Nephron (organoid): ENCODE measurements at regions not wholly inside any gene's neighbourhood (a gene's known extent, or its start where the extent isn't known, plus 50 kb on each side); places are given as distances from the start of the nearest gene placed in this dataset.

Source experiments
- H3K27ac Mint-ChIP-seq, 3 experiments: 2 replicates each; pipeline ENCODE4 v1.8.0; 2020; ENCODE audit warnings: mixed read lengths in 3 of 3, mild to moderate bottlenecking in 2 of 3, moderate library complexity in 1 of 3
- H3K27me3 Mint-ChIP-seq: 2 replicates; pipeline ENCODE4 v1.8.0; 2021; ENCODE audit warnings: low read depth, mild to moderate bottlenecking, moderate library complexity, mixed read lengths
- H3K36me3 Mint-ChIP-seq: 2 replicates; pipeline ENCODE4 v1.8.0; 2020; ENCODE audit warnings: low read depth, mixed read lengths
- H3K4me1 Mint-ChIP-seq: 2 replicates; pipeline ENCODE4 v1.8.0; 2020; ENCODE audit warnings: mixed read lengths
- H3K4me3 Mint-ChIP-seq, 3 experiments: 2 replicates each; pipeline ENCODE4 v1.8.0; 2020; ENCODE audit warnings: mild to moderate bottlenecking in 3 of 3, mixed read lengths in 3 of 3, moderate library complexity in 2 of 3
- H3K9me3 Mint-ChIP-seq: 2 replicates; pipeline ENCODE4 v1.8.0; 2020; ENCODE audit warnings: mixed read lengths
- CTCF ChIP-seq, 3 experiments: fragments of 200-600 bp; sonication (generic); IDR thresholded peaks; one replicate each; pipeline ENCODE4 v1.5.0; 2021; ENCODE audit warnings: antibody characterized with exemption in 3 of 3; ENCODE audit not compliant: unreplicated experiment in 3 of 3

GRCh38 chr1:239253032-239253431, 133.3 kb upstream of the CHRM3 start:
- no peaks in the 10 kb centered on the region for H3K36me3 Mint-ChIP-seq
- peaks cover 13% of the 10 kb centered on the region for H3K9me3 Mint-ChIP-seq
- no peaks in the 10 kb centered on the region for H3K27me3 Mint-ChIP-seq
- H3K4me3 Mint-ChIP-seq: no peak overlapping the region
- no peak for TF ChIP-seq CTCF (IDR thresholded peaks at IDR 0.05; ENCODE audit: unreplicated experiment in 3 of 3)
- no peaks in the 10 kb centered on the region for H3K4me1 Mint-ChIP-seq
- H3K27ac Mint-ChIP-seq: no peak overlapping the region

GRCh38 chr1:239250353-239251035, 135.9 kb upstream of the CHRM3 start:
- no peaks in the 10 kb centered on the region for H3K9me3 Mint-ChIP-seq
- no peaks in the 10 kb centered on the region for H3K27me3 Mint-ChIP-seq
- H3K4me1 Mint-ChIP-seq: no peaks in the 10 kb centered on the region
- no peak overlapping the region for H3K4me3 Mint-ChIP-seq
- no peaks in the 10 kb centered on the region for H3K36me3 Mint-ChIP-seq
- no peak overlapping the region for H3K27ac Mint-ChIP-seq
- TF ChIP-seq CTCF (IDR thresholded peaks at IDR 0.05; ENCODE audit: unreplicated experiment in 3 of 3): no peak

- Mint-ChIP-seq H3K27ac (no peak overlapping the region), H3K36me3 (no peaks in the 10 kb centered on the region), H3K4me1 (no peaks in the 10 kb centered on the region), H3K4me3 (no peak overlapping the region), H3K9me3 (no peaks in the 10 kb centered on the region), H3K27me3 (no peaks in the 10 kb centered on the region)
- TF ChIP-seq CTCF (IDR thresholded peaks at IDR 0.05; ENCODE audit: unreplicated experiment in 3 of 3): no peak
Observed at GRCh38 chr1:239247285-239247684, 139.1 kb upstream of the CHRM3 start.

- no peak overlapping the region for H3K4me3 Mint-ChIP-seq
- no peaks in the 10 kb centered on the region for H3K4me1 Mint-ChIP-seq
- H3K27me3 Mint-ChIP-seq: peaks cover 3% of the 10 kb centered on the region
- H3K27ac Mint-ChIP-seq: no peak overlapping the region
- no peaks in the 10 kb centered on the region for H3K36me3 Mint-ChIP-seq
- no peak for TF ChIP-seq CTCF (IDR thresholded peaks at IDR 0.05; ENCODE audit: unreplicated experiment in 3 of 3)
- no peaks in the 10 kb centered on the region for H3K9me3 Mint-ChIP-seq
Observed at GRCh38 chr1:239244084-239244483, 142.3 kb upstream of the CHRM3 start.

- TF ChIP-seq CTCF (IDR thresholded peaks at IDR 0.05; ENCODE audit: unreplicated experiment in 3 of 3): no peak
- Mint-ChIP-seq H3K36me3 (no peaks in the 10 kb centered on the region), H3K27ac (no peak overlapping the region), H3K27me3 (peaks cover 3% of the 10 kb centered on the region), H3K4me1 (no peaks in the 10 kb centered on the region), H3K9me3 (no peaks in the 10 kb centered on the region), H3K4me3 (no peak overlapping the region)
Observed at GRCh38 chr1:239243006-239243405, 143.4 kb upstream of the CHRM3 start.

GRCh38 chr1:239242404-239242803, 144.0 kb upstream of the CHRM3 start:
- no peak for TF ChIP-seq CTCF (IDR thresholded peaks at IDR 0.05; ENCODE audit: unreplicated experiment in 3 of 3)
- Mint-ChIP-seq H3K36me3 (no peaks in the 10 kb centered on the region), H3K4me1 (no peaks in the 10 kb centered on the region), H3K27me3 (peaks cover 3% of the 10 kb centered on the region), H3K4me3 (no peak overlapping the region), H3K9me3 (no peaks in the 10 kb centered on the region), H3K27ac (no peak overlapping the region)
